ENCODE measurements at regions not wholly inside any gene's neighbourhood (a gene's known extent, or its start where the extent isn't known, plus 50 kb on each side); places are given as distances from the start of the nearest gene placed in this dataset.

DNA sequence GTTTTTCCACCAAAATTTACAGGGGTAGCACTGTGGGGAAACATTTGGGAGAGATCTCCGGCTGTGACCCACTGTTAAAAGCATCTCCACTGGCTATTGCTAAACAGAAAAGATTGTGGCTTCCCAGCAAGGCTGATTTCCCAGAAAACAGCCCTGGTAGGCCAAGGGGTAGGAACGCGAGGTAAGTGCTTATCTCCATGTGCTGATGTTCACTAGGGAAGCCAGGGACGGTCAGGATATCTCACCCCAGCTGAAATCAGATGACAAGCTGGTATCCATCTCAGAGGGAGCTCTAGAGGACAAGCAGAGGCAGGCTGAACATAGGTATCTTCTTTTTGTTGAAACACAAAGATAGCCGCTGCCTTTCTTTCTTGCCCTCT lies 63.6 kb downstream of the MIS18A start:
- TF ChIP-seq, protein P1, sequence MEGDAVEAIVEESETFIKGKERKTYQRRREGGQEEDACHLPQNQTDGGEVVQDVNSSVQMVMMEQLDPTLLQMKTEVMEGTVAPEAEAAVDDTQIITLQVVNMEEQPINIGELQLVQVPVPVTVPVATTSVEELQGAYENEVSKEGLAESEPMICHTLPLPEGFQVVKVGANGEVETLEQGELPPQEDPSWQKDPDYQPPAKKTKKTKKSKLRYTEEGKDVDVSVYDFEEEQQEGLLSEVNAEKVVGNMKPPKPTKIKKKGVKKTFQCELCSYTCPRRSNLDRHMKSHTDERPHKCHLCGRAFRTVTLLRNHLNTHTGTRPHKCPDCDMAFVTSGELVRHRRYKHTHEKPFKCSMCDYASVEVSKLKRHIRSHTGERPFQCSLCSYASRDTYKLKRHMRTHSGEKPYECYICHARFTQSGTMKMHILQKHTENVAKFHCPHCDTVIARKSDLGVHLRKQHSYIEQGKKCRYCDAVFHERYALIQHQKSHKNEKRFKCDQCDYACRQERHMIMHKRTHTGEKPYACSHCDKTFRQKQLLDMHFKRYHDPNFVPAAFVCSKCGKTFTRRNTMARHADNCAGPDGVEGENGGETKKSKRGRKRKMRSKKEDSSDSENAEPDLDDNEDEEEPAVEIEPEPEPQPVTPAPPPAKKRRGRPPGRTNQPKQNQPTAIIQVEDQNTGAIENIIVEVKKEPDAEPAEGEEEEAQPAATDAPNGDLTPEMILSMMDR (IDR thresholded peaks at IDR 0.05 in 8 of 11, conservative IDR thresholded peaks at IDR 0.05 in 3 of 11), result no peak
- TF ChIP-seq POLR2A (IDR thresholded peaks at IDR 0.05), result no peak

Measured in spleen (tissue), 7 donors.